Activated CD8-positive, alpha-beta memory T cell treated with anti-CD3 and anti-CD28 coated beads for 24 hours (primary cell): ENCODE measurements at regions not wholly inside any gene's neighbourhood (a gene's known extent, or its start where the extent isn't known, plus 50 kb on each side); places are given as distances from the start of the nearest gene placed in this dataset.
"Not testable (repeated sequence)": the region's sequence is repeated elsewhere in the genome, so short reads cannot be mapped to it uniquely, and the experiment has no call there.

Experiments used
- DNase-seq: peaks from one replicate; pipeline ENCODE4 v3.0.0-alpha.2; 2020

DNA sequence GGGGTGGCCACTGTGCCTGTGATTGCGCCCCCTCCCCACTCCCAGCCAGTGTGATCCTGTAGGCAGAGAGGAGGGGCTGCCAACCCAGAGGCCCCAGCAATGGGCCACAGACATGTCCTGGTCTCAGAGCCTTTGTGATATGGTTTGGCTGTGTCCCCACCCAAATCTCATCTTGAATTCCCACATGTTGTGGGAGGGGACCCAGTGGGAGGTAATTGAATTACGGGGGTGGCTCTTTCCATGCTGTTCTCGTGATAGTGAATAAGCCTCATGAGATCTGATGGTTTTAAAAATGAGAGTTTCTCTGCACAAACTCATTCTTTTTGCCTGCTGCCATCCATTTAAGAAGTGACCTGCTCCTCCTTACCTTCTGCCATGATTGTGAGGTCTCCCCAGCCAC is 56.8 kb upstream of the ZNF469 start:
- DNase-seq: no peak

- DNase-seq: no peak
Measured at GRCh38 chr16:88326611-88327485, 55.9 kb upstream of the ZNF469 start.

GRCh38 chr16:88327561-88328312 is 55.0 kb upstream of the ZNF469 start:
- DNase-seq: no peak

DNA sequence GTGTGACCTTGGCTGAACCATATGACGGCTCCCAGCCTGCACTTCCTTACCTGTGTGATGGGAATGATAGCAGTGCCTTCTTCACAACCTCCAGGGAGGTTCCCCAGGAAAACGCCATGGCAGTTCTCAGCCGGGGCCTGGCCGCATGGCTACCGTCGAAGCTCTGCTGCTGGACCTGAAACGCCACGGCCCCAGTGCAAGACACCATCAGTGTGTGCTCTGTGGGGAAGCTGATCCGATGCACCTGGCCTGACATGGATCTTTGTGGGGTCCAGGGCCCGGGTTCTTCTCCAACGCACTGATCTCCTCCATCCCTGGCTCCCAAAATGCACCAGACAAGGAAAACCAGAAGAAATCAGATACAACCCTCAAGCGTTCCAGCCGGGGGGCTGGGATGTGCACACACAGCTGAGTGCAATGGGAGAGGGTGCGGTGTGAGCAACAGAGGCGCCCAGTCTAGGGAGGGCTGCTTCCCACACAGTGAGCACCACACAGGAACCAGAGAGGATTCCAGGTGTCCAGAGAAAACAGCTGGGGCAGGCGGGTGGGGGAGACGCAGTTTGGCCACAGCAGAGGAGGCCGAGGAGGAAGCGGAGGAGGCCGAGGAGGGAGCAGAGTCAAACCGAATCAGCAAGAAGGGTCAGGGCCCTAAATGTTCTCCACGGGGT is 54.3 kb upstream of the ZNF469 start:
- no peak for DNase-seq

DNA sequence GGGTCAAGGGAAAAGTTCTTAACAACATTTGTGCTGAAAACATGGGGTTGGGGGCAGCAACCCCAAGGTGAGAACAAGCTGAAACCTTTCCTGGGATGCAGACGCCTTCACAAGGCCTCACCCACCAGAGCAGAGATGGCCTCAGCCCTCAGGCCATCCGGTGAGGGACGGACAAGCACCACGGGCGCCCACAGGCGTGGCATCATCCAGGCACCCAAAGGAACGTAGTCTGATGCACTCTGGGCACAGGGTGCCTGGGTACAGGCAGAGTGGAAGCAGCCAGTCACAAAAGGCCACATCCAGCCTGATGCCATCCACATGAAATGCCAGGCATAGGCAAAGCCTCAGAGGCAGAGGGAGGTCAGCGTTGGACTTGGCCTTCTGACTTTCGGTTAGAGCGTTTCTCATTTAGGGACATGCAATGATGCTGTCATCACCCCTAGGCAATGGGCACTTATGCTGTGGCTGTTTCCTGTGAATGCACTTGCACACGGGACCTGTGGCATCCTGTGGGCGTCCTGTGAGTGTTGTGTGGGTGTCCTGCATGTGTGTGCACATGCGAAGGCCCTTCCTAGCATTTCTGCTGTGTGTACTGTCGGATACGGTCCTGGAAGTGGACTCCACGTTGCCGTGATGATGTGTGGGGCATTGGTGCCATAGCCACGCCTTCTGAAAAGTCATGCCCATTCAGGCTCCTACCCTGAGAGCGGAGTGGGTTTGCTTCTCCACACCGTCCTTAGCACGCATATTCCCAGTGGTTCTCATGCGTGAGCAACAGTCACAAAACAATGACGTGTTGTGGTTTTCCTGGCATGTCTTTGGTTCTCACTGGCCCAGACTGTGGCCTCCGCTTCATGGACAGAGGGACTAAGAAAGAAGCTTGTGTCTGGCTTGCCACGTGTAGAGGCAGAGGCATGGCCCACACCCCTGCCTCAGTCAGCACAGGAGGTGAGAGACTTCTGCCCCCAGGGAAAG is 52.7 kb upstream of the ZNF469 start:
- no peak for DNase-seq

DNA sequence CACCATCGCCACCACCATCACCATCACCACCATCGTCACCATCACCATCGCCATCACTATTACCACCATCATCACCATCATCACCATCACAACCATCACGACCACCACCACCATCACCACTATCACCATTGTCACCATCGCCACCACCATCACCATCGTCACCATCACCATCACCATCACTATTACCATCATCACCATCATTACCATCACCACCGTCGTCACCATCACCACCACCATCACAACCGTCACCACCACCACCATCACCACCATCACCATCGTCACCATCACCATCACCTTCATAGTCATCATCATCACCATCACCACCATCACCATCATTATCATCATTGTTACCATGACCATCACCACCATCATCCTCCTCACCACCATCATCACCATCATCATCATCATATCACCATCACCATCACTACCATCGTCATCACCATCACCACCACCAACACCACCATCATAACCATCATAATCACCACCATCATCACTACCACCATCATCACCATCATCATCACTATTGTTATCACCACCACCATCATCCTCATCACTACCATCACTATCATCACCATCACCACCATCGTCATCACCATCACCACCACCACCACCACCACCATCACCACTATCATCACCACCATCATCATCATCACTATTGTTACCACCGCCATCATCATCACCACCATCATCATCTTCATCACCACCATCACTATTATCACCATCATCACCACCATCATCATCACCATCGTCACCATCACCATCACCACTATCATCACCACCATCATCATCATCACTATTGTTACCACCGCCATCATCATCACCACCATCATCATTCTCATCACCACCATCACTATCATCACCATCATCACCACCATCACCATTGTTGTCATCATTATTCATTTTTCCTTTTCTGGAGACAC is 51.5 kb upstream of the ZNF469 start:
- DNase-seq: no peak

DNA sequence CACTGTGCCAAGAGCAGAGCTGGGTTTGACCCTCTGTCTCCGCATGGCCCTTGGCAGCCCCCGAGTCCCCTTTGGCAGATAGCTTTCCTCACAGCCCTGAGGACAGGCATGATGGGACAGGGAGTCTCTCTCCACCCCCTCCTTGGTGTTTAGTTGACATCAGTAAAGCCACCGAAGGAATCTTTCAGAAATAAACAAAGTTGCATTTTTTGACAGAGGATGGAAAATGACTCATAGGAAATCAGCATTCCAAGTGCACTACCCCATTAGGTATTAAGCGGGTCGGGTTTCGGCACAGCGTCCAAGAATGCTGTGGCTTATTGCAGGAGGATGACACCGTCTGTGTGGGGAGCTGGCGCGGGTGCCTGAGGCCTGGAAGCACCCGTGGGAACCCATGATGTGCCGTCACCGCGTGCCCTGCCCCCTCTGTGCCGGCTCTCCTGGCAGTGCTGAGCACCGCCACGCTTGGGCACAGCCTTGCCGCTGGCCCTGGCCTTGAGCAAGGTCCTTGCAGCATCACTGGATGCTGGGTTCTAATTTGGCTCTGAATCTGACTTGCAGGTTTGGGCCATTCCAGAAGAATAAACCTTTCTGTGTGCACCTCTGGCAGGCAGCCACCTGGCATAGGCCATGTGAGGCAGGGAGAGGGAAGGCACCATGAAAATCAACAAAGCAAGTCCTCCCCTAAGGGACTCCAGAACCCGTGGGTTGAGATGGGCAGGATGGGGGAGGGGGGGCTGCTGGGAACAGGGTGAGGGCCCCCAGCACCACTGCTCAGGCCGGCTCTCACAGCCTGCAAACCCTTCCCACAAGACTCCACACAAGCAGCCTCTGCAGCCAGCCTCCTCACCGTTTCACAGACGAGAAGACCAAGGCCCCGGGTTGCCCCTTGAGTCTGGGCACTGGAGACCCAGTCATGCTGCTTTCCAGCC is 50.5 kb upstream of the ZNF469 start:
- no peak for DNase-seq

GRCh38 chr16:88332921-88333825 is 49.6 kb upstream of the ZNF469 start:
- DNase-seq: not testable (repeated sequence)
